T1000 (cell line): ENCODE measurements at regions not wholly inside any gene's neighbourhood (a gene's known extent, or its start where the extent isn't known, plus 50 kb on each side); places are given as distances from the start of the nearest gene placed in this dataset.

Source experiments
- DNase-seq: peaks from one replicate; lab custom pipeline; 2025; ENCODE audit warnings: mixed read lengths; lab: John Stamatoyannopoulos, UW

DNA sequence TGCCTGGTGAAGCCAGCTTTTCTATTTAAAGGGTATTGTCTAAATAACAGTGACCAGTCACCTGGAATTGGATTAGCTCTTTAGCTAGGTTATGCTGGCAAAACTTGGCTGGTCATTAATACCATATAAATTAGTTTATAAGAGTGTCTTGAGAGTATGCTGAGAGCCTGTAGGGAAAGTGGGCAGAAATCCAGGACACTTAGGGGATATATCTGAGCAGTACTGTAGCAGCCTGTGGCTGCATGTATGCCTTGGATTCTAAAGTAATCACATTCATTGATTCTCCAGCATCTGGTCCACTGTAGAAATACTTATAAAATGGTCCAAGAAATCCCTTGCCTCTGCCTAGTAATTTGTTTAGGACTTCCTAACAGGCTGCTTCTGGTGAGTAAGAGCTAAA lies 288.9 kb upstream of the DMAC1 start:
- no peak for DNase-seq

DNA sequence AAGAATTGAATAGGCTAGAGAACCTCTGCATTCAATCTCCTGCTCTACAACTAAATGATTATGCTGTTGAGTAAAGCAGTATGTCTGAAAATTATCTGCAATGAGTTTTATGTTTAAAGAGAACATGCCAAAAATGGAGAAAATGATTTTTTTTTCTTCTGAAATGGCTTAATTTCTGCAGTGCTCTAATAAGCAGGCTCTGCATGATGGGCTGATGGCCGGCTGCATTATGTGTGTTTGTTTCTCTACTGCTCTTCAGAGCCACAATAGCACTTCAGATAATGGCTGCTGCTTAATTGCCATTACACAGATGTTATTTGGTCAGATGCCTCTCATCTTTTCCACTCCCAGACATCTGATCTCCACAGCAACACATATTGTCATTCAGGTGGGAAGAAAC lies 286.4 kb upstream of the DMAC1 start:
- no peak for DNase-seq

DNA sequence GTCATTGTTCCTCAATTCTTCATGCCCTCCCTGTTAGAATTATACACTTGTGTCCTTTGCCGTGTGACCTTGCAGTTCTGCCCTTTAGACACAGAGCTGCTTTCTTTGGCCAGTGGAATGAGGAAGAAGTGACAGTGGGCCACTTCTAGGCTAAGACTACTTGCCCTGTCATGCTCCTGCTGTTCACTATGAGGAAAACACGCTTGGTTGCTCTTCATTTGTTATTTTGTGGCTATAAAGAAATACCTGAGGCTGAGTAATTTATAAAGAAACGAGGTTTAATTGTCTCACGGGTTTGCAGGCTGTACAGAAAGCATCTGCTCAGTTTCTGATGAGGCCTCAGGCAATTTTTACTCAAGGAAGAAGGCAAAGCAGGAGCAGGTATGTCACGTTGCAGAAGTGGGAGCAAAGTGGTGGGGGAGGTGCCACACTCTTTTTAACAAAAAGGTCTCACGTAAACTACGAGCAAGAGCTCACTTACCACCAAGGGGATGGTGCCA lies 279.1 kb upstream of the DMAC1 start:
- no peak for DNase-seq

DNA sequence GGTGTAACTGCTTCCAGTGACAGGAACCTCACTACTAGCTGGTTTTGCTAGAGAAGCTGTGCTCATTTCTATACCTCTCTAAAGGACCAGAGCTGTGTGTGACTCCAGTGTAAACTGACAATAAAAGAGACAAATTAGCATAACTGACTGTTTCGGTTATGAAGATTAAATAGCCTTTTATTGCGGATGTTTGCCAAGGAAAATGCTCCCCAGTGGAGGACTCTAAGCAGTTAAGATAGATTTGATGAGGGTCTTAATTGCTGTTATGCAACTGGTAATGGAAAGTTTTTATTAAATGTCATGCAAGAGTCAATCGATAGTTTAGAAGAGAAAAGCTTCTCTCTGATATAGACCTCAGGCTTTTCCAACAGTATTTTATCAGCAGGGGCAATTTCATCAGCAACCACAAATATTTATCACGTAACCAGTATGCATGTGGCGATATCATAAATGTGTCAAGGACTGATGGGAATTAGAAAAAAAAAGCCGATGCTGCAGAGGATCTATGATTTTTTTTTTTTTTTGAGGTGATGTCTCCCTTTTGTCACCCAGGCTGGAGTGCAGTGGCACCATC lies 275.2 kb upstream of the DMAC1 start:
- no peak for DNase-seq

DNA sequence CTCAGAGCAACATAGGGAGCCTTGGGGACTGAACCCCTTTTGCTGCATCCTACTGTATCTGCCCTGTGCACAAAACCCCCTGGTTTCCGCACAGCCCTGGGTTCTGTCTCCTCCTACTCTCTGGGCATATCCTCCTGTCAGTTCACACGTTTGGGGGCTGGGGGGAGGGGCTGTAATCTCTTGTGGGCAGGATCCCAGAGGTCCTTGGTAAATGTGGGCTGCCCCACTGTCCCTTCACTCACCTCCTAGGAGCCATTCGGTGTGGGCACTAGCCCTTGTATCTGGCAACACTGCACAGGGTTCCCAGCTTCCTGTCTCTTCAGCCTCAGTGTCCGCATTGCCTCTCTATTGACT lies 271.8 kb upstream of the DMAC1 start:
- DNase-seq: no peak

DNA sequence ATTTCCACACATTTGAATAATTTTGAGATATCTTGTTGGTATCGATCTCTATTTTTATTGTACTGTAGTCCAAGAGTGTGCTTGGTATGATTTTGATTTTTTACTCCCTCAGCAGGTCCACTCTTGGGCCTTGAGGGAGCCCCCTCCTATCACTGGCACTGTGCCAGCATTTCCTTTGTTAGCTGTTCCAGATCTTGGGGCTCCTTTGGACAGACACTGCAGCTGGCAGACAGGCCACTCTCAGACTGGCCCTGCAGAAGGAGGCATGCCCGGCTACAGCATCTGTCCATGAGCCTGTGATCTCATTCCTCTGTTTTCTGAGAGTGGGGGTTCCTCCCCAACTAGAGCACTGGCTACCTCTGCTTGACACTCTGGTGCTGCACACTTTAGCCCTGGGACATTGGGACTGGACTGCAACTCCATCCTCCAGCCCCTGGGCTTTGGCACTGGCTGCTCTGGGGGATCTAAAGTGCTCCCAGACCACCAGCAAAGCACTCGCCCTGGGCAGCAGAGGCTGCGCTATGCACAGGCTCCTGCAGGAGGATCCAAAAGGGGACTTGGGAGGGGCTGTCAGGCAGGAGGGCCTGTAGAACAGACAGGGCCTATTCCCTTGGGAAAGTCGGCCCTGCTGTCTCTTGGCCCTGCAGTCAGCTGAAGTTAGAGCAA lies 271.3 kb upstream of the DMAC1 start:
- DNase-seq: no peak

DNA sequence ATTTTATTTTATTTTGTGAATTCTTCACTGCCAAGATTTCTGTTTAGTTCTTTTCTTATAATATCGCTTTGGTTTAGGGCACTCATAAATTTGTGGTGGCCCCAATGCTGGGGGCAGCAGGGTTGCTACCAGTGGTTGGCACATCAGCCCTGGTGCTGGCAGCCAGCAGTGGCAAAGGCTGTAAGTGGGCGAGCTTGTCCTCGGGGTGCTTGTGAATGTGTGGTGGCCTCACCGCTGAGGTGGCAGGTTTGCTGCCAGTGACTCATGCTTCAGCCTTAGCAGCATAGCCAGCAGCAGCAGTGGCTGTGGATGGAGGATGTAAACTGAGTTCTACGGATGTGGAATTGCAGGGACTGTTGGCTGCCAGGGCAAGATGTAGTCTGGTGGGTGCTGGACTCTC lies 262.9 kb upstream of the DMAC1 start:
- no peak for DNase-seq

DNA sequence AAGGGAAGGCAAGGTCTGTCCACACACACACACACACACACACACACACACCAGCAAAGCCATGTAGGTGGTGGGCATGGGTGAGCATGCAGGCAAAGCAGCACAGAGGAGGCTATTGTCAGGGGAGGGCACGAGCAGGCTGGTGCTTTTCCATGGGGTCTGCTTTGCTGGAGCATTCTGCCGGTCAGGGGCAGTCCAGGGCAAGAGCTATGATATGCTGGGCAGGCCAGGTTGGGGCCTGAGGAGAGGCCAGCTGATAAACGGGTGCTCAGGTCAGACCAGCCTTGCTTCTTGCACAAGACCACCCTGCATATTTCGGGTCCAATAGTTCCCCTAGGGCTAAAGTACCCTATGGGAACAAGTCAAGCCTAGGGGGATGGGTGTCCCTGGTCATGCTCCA lies 253.9 kb upstream of the DMAC1 start:
- no peak for DNase-seq

DNA sequence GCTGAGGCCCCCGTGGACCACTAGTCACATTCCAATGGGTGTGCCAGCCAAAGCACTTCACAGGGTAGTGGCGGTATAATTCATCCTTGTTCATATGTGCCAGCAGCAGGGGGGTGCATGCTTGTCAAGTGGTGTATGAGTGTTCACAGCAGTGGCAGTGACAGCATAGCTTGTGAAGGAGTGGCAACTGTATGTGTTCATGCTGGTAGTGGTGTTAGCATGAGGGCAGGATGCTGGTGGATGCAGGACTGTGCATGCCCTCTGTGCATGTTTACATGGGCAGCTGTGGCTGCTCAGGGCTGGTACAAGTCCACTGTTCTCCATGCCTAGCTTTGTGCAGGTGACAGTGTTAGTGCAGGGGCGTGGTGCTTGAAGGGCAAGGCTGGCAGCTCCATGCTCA lies 253.4 kb upstream of the DMAC1 start:
- DNase-seq: no peak

DNA sequence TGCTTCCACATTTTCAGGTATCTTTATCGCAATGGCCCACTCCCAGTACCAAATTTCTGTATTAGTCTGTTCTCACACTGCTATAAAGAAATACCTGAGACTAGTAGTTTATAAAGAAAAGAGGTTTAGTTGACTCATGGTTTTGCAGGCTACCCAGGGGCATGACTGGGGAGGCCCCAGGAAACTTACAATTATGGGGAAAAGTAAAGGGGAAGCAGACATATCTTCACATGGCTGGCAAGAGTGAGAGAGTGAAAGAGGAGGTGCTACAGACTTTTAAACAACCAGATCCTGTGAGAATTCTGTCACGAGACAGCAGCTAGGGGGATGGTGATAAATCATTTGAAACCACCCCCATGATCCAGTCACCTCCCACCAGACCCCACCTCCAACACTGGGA lies 238.2 kb upstream of the DMAC1 start:
- DNase-seq: no peak

DNA sequence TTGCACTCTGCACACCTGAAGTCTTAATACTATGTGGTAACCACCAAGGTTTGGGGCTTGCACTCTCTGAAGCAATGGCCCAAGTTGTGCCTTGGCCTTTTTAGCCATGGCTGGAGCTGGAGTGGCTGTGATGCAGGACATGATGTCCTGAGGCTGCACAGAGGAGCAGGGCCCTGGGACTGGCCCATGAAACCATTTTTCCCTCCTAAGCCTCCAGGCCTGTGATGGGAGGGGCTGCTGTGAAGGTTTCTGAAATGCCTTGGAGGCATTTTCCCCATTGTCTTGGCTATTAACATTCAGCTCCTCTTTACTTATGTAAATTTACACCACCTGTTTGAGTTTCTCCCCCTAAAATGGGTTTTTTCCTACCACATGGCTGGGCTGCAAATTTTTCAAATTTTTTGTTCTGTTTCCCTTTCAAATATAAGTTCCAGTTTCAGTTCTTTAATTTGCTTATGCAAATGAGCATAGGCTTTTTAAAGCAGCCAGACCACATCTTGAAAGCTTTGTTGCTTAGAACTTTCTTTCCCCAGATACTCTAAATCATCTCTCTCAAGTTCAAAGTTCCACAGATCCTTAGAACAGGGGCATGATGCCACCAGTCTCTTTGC lies 237.4 kb upstream of the DMAC1 start:
- DNase-seq: no peak

DNA sequence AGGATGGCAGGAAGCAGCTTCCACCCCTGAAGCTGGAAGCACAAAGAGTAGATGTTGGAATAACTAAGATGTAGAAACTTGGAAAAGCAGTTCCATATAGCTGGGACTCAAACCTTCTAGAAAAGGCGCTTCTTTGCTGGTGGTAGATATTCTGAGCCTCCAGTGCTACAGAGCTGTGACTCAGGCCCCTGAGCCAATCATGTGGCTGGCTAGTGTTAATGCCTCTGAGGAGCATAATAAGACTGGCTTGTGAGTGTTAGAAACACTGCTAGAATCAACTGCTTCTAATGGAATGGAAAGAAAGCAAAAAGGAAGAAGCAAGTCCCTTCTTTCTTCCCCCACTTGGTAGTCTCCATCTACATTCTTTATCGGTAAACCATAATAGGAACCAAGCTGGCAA lies 234.2 kb upstream of the DMAC1 start:
- DNase-seq: no peak

DNA sequence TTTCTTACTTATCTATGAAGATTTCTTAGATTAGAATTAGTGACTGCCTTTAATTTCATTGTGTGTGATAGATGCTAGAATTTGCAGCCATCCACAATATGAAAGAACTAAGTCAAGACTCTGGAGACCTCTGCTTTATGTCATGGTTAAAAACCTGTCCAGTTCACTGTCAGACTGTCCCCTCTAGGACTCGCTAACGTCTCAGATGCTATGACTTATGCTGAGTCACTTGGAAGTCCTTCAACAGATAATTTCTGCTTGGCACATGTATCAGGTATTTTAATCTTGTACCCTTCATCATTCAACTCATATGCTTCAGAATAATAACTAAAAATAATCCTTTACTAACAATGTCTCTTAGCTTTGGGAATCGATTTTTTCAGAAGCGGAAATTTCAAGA lies 230.5 kb upstream of the DMAC1 start:
- DNase-seq: no peak

DNA sequence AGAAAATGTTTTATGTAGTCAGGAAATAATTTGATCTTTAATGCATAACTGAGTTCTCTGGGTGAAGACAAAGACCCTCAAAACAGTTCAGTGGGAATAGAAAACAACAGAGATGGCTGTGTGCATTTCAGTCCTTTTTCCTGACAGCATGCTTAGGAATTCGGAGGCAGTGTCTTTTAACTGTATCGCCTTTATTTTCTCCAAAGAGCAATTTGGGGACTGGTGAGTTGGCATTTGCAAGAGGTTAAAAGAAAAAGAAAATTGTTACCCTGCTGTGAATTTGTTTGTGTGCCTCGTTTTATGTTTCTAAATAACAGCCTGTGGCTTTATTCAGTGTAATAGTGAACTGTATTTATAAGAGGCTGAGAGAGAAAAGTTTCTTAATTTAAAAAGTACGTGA lies 227.8 kb upstream of the DMAC1 start:
- no peak for DNase-seq

DNA sequence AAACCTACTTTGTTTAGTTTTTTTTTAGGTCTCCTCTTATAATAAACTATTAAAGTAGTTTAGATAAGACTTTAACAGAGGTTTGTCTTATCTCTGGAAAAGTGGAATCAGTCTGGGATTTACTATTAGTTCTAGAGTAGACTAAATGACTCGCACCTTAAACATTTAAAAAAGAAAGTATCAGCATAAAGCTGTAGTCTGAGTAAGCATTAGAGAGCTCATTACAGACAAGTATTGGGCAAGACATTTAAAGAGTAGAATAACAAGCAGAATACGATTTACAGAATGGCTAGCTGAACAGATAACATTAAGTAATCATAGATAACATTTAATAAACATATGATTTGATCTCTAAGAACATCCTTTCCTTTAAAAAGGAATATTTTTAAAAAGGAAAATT lies 226.0 kb upstream of the DMAC1 start:
- DNase-seq: no peak

DNA sequence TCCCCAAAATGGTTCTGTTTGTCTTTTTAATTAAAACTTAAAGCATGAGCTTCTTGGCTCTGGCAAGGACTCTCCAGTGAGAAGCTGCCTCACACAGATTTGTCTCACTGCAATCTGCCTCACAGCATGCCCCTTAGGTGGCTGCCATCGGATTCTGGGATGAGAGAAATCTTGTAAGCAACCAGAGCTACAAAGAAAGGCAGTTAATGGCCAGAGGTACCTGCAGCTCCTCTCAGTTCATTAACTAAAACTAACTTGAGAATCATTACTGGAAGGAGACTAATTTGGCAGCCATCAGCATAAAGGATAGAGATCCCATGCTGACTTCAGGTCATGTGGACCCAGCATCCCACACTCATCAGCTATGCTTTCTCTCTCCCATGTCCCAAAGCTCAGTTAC lies 220.6 kb upstream of the DMAC1 start:
- DNase-seq: no peak

DNA sequence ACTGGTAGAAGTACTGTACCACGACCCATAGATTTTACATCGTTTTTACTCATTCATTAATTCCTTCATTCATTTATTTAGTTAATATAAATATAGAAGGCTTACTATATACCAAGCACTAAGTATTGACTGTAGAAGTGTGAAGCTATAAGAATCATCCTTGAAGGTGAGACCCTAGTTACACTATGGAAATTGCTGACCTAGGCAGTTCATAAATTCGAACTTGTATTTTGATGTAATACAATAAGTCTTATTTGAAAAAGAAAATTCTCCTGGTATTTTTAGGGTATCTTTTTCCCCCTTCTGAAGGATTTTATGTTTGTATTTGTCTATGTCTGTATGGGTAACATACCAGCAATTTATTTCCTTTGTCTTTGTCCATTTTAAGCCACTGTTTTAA lies 220.1 kb upstream of the DMAC1 start:
- no peak for DNase-seq

DNA sequence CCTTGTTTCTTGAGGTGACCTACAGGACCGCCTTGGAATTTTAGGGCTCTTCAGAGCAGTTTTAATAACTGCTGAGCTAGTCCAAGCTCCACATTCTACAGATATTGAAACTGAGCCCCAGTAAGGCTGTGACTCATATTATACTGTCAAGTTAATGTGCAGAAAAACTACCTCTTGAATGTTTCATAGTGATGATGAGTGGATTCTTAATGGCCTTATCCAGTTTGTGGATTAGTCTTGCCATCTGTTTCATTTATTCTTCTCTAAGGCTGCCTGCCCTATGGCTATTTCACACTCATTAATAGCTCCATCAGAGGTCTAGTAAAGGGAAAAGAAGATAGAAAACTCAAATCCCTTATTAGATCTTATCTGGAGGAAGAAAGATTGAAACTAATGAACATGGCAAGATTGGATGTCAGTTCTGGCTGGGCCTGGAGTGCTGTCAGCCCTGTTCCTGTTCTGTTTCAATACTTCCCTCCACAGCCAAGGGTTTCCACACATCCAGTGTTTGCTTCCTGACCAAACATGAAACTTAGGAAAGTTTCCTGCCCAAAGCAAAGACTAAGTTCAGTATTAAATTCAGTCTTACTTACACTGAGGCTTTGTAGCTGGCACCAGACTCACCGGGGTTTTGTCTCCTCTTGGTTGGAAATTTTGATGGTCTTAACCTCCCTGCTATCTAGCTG lies 215.6 kb upstream of the DMAC1 start:
- DNase-seq: no peak

DNA sequence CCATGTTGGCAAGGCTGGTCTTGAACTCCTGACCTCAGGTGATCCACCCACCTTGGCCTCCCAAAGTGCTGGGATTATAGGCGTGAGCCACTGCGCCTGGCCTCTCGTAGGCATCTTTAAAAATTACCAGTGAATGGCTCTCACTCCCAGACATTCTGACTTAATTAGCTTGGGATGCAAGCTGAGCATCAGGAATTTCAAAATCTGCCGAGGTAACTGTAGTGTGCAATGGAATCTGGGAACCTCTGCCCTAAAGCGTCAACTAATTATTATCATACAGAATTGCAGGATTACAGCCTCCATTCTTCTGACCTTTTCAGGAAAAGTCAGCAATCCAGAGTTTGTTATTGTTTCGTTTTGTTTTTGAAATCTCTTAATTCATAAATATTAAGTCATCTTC lies 213.4 kb upstream of the DMAC1 start:
- DNase-seq: no peak

DNA sequence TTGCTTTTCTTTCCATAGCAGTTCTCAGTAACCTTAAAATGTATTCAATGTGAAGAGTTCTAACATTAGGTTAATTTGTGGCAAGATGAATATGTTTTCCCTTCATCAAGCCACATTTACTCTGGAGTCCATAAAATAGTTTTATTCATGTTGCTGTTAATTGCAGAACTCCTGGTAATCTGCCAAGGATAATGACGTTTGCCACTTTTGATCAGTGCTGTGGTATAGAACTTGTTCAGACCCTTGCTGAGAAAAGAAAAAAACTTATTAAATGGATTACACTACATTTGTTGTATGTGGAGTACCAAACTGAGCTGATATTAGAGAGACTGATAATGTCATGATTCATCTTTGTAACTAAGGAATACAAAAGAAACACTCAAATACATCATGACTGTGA lies 212.4 kb upstream of the DMAC1 start:
- no peak for DNase-seq

DNA sequence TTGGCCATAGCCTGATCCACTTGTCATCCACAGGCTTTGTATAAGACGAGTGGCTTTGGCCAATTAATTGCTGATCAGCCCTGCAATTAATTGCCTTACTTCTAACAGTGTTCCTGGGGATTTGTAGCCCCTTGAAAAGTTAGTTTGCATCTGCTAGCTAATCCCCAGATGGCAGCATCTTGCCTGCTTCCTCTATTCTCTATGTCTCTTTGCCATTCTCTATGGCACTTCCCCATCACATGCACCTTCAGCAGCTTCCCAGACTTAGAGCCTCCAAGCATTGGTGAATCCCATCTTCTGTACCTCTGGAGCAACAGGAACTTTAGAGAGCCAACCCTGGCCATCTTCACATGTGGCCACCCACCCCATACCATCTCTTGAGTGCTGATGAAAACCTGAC lies 197.0 kb upstream of the DMAC1 start:
- DNase-seq: no peak

DNA sequence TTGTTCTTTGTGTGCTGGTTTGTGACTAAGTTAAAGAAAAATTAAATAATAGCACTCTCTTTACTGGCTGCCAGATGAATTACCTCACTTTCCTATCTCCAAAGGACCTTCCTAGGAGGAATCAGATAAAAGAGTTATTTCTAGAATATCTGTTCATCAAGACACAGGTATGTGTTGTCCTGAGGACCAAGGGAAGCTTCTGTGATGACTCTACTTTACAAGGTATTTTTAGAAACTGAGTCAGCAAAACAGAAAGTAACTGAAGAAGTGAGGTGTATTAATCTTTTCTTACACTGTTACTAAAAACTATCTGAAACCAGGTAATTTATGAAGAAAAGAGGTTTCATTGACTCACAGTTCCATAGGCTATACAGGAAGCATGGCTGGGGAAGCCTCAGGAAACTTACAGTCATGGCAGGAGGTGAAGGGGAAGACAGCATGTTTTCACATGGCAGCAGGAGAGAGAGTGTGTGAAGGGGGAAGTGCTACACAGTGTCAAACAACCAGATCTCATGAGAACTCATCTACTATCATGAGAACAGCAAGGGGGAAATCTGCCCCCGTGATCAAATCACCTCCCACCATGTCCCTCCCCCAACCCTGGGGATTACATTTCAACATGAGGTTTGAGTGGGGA lies 189.2 kb upstream of the DMAC1 start:
- no peak for DNase-seq

DNA sequence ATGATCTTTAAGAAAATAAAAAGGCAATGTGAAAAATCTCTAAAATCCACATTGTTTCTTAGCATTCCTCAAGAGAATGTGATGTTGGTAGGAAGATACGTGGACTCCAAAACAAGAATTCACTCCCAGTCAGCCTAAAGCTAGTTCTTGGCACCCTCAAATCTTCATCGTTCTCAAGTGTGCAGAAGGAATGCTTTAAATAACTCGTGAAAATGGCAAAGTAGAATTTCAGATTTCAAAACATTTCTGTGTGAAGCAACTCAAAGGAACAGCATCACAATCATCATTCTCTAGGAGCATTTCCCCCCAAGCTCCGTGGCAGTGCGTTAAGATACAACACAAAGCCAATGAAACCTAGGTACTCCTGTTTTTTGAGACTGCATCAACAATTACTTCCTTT lies 185.1 kb upstream of the DMAC1 start:
- no peak for DNase-seq
